WERI-Rb-1 (cell line): ENCODE measurements at regions not wholly inside any gene's neighbourhood (a gene's known extent, or its start where the extent isn't known, plus 50 kb on each side); places are given as distances from the start of the nearest gene placed in this dataset.

Experiments used
- DNase-seq: peaks from one replicate; pipeline ENCODE4 v3.0.0-alpha.2; 2020
- H3K27ac ChIP-seq: fragments of 250-450 bp; sonication (Bioruptor Pico); 2 replicates; pipeline ENCODE4 v1.5.1; 2020; ENCODE audit warnings: mild to moderate bottlenecking, moderate library complexity
- H3K27me3 ChIP-seq: fragments of 250-450 bp; sonication (Bioruptor Pico); 2 replicates; pipeline ENCODE4 v1.5.1; 2021; ENCODE audit warnings: mild to moderate bottlenecking, low read depth, moderate library complexity; ENCODE audit not compliant: insufficient read depth, severe bottlenecking
- H3K36me3 ChIP-seq: fragments of 250-450 bp; sonication (Bioruptor Pico); 2 replicates; pipeline ENCODE4 v1.5.1; 2020; ENCODE audit warnings: mild to moderate bottlenecking, moderate library complexity
- H3K4me3 ChIP-seq: 2 replicates; pipeline ENCODE4 v1.5.1; 2011; ENCODE audit warnings: low read depth, mild to moderate bottlenecking, control low read depth, low read length
- H3K9me3 ChIP-seq: fragments of 250-450 bp; sonication (Bioruptor Pico); 2 replicates; pipeline ENCODE4 v1.5.1; 2021; ENCODE audit warnings: mild to moderate bottlenecking, moderate library complexity; ENCODE audit not compliant: severe bottlenecking
- TF ChIP-seq, protein P1 (sequence below): IDR thresholded peaks from 2 replicates; pipeline ENCODE4 v1.5.1; 2011; ENCODE audit warnings: low read depth, mild to moderate bottlenecking, control low read depth, inconsistent platforms, low read length

DNA sequence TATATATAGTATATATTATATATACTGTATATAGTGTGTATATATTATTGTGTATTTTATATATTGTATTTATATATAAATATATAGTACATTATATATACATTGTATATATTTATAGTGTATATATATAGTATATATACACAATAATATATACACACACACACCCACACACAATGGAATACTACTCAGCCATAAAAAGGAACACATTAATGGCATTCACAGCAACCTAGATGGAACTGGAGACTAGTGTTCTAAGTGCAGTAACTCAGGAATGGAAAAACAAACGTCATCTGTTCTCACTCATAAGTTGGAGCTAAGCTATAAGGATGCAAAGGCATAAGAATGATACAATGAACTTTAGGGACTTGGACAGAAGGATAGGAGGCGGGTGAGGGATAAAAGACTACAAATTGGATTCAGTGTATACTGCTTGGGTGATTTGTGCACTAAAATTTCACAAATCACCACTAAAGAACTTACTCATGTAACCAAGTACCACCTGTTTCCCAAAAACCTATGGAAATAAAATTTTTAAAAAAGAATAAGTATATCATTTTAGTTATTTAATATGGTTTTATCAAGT, 201.9 kb upstream of the CDH11 start:
- Histone ChIP-seq H3K36me3 (no peaks in the 10 kb centered on the region), H3K9me3 (no peaks in the 10 kb centered on the region), H3K4me3 (no peak overlapping the region), H3K27me3 (no peaks in the 10 kb centered on the region), H3K27ac (no peak overlapping the region)
- TF ChIP-seq, protein P1, sequence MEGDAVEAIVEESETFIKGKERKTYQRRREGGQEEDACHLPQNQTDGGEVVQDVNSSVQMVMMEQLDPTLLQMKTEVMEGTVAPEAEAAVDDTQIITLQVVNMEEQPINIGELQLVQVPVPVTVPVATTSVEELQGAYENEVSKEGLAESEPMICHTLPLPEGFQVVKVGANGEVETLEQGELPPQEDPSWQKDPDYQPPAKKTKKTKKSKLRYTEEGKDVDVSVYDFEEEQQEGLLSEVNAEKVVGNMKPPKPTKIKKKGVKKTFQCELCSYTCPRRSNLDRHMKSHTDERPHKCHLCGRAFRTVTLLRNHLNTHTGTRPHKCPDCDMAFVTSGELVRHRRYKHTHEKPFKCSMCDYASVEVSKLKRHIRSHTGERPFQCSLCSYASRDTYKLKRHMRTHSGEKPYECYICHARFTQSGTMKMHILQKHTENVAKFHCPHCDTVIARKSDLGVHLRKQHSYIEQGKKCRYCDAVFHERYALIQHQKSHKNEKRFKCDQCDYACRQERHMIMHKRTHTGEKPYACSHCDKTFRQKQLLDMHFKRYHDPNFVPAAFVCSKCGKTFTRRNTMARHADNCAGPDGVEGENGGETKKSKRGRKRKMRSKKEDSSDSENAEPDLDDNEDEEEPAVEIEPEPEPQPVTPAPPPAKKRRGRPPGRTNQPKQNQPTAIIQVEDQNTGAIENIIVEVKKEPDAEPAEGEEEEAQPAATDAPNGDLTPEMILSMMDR: no peak
- no peak for DNase-seq

DNA sequence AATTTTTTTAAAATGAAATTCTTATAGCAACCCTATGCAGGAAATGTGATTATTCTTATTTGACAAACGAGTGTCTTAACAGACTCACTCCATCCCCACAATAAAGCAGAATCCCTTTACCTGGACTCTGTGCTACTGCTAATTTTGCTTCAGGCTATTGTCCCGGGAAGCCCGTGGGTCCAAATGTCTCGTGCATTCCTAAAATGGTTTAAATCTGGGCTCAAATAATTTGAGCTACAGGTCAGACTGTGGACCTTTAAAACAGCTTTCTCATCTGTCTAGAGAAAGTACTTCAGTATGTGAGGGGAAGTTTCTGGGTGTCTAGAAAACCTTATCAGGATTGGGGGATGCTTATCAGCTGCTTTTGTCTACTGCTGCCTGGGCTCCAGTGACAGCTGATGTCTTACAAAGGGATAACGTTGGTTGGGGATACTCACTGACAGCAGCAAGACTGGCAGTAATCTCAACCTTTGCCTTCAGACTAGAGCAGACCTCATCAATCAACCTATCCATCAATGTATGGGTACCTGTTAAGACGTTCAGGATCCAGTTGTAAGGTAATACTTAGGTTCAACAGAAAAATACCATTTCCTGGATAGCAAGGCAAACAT, 197.9 kb upstream of the CDH11 start:
- Histone ChIP-seq H3K9me3 (no peaks in the 10 kb centered on the region), H3K27me3 (no peaks in the 10 kb centered on the region), H3K27ac (no peak overlapping the region), H3K36me3 (no peaks in the 10 kb centered on the region), H3K4me3 (no peak overlapping the region)
- DNase-seq: peak; percentile 15
- TF ChIP-seq, protein P1: no peak

DNA sequence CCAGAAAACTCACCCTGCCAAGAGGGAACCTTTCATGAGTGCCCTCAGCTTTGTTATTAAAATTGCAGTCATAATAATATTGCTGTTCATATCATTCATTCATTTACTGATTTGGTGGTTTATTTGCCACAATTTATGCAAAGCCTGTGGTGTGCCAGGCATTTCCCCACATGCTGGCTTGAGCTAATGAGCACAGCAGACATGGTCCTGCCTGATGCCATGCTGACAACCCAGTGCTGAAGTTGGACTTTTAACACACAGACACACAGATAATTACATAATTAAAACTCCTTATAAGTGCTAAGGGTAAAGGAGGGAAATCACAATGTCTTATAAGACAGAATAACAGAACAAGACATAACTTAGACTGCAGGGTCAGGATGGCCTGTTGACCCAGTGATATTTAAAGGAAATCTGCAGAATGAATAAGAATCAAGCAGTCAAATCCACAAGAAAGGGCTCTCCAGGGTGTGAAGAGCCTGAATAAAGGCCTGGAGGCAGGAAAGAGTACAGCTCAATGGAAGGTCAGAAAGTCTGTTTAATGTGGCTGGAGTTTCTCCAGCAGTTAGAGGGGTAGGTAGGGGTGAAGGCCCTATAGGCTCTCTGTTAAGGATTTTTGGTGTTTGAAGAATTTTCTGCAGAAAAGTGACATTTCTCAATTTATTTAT, 196.9 kb upstream of the CDH11 start:
- Histone ChIP-seq H3K4me3 (no peak overlapping the region), H3K36me3 (no peaks in the 10 kb centered on the region), H3K27ac (peak overlapping the region; percentile 18; the same call in 1 of the 2 replicates), H3K27me3 (no peaks in the 10 kb centered on the region), H3K9me3 (no peaks in the 10 kb centered on the region)
- DNase-seq: no peak
- TF ChIP-seq, protein P1: no peak

DNA sequence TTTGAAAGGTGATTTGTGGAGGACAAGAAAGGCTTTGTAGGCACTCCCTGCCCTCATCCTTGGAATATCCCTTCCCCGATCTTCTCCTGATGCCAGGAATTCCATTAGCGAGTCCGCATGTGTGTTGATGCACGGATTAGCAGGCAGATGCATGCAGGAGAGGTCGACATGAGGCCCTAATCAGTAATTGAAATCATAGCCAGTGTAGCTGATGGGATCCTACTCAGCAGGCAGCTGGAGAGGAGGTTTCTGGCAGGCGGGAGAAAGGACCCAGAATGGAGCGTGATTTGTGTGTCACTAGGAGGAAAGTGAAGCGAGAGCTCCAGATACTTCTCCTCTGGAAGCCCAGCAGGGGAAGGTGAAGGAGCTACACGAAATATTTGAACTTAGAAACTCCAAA, 196.3 kb upstream of the CDH11 start:
- Histone ChIP-seq H3K9me3 (no peaks in the 10 kb centered on the region), H3K36me3 (no peaks in the 10 kb centered on the region), H3K4me3 (no peak overlapping the region), H3K27me3 (no peaks in the 10 kb centered on the region), H3K27ac (peak overlapping the region; percentile 18; the same call in 1 of the 2 replicates)
- TF ChIP-seq, protein P1: no peak
- peak; percentile 92 for DNase-seq

DNA sequence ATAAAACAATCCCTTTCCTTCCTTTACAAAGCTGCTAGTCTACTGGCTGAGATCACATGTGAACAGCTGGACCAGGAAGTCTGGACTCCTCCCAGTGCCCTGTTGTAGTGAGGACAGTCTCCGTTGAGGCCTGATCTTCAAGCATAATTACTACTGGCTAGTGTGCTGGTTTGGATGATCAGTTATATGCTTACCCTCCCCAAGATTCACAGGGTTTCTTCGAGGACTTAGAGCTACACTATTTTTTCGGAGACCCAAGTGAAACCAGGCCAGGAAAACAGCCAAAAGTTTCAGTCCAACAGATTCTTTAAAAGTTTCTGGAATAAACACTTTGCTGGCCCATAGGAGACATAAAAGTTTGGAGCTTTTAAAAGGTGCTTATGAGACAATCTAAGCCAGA, 194.9 kb upstream of the CDH11 start:
- Histone ChIP-seq H3K27ac (no peak overlapping the region), H3K4me3 (no peak overlapping the region), H3K27me3 (no peaks in the 10 kb centered on the region), H3K36me3 (no peaks in the 10 kb centered on the region), H3K9me3 (no peaks in the 10 kb centered on the region)
- peak; percentile 34 for DNase-seq
- TF ChIP-seq, protein P1: no peak
